GM23338 (cell line): ENCODE measurements at regions not wholly inside any gene's neighbourhood (a gene's known extent, or its start where the extent isn't known, plus 50 kb on each side); places are given as distances from the start of the nearest gene placed in this dataset.

Experiments used
- EZH2 ChIP-seq: fragments of 200-600 bp; sonication (generic); IDR thresholded peaks from one replicate; pipeline ENCODE4 v1.8.0; 2017; ENCODE audit warnings: antibody characterized with exemption, mild to moderate bottlenecking, low read depth; ENCODE audit not compliant: unreplicated experiment
- POLR2AphosphoS5 ChIP-seq: IDR thresholded peaks from 2 replicates; pipeline ENCODE4 v1.6.1; 2016; ENCODE audit warnings: antibody characterized with exemption, low read depth
- TF ChIP-seq, protein P1 (sequence below), 2 experiments: fragments of 200-600 bp in 1 of 2; sonication (generic) in 1 of 2; conservative IDR thresholded peaks; 2 replicates each; pipeline versions ENCODE4 v1.5.1 to v1.6.1; 2016 to 2017; ENCODE audit warnings: antibody characterized with exemption in 2 of 2, low read depth in 2 of 2, mild to moderate bottlenecking in 2 of 2, moderate library complexity in 1 of 2

GRCh38 chr3:162211470-162211869 is 714.9 kb downstream of the OTOL1 start:
- TF ChIP-seq, protein P1, sequence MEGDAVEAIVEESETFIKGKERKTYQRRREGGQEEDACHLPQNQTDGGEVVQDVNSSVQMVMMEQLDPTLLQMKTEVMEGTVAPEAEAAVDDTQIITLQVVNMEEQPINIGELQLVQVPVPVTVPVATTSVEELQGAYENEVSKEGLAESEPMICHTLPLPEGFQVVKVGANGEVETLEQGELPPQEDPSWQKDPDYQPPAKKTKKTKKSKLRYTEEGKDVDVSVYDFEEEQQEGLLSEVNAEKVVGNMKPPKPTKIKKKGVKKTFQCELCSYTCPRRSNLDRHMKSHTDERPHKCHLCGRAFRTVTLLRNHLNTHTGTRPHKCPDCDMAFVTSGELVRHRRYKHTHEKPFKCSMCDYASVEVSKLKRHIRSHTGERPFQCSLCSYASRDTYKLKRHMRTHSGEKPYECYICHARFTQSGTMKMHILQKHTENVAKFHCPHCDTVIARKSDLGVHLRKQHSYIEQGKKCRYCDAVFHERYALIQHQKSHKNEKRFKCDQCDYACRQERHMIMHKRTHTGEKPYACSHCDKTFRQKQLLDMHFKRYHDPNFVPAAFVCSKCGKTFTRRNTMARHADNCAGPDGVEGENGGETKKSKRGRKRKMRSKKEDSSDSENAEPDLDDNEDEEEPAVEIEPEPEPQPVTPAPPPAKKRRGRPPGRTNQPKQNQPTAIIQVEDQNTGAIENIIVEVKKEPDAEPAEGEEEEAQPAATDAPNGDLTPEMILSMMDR (conservative IDR thresholded peaks at IDR 0.05; ENCODE audit: low read depth in 2 of 2) = no peak
- no peak for TF ChIP-seq POLR2AphosphoS5
- no peak for TF ChIP-seq EZH2
